B cell (primary cell): ENCODE measurements at regions not wholly inside any gene's neighbourhood (a gene's known extent, or its start where the extent isn't known, plus 50 kb on each side); places are given as distances from the start of the nearest gene placed in this dataset.
"Not testable (repeated sequence)": the region's sequence is repeated elsewhere in the genome, so short reads cannot be mapped to it uniquely, and the experiment has no call there.

Experiments
- ATAC-seq: fragments of 200-7000 bp; cut with Tn5 transposase; one replicate; pipeline ENCODE4 v1.10.0; 2021; ENCODE audit warnings: low read depth, mild to moderate bottlenecking, moderate number of reproducible peaks, moderate library complexity
- CTCF ChIA-PET: fragments of 350-600 bp; sonication (Branson Sonifier 250); formaldehyde crosslinking; loops from one replicate; lab custom pipeline; 2021; ENCODE audit warnings: antibody characterized with exemption, inconsistent platforms; lab: Charles Lee
- POLR2A ChIA-PET: fragments of 350-600 bp; sonication (Branson Sonifier 250); formaldehyde crosslinking; loops from one replicate; lab custom pipeline; 2021; ENCODE audit warnings: antibody characterized with exemption; lab: Charles Lee
- DNase-seq: peaks from one replicate; pipeline ENCODE4 v3.0.0; 2013
- H2AFZ ChIP-seq: 2 replicates; pipeline ENCODE4 v1.6.1; 2012; ENCODE audit warnings: mild to moderate bottlenecking, low read depth, low read length; ENCODE audit not compliant: insufficient read depth, poor library complexity, severe bottlenecking
- H3K27ac ChIP-seq, 2 donors: 1 replicate in 1 of 2; 2 replicates in 1 of 2; pipeline ENCODE4 v1.5.1; 2012 to 2013; ENCODE audit warnings: low read length in 2 of 2, mild to moderate bottlenecking in 2 of 2, moderate library complexity in 1 of 2
- H3K27me3 ChIP-seq, 4 experiments: fragments of 200-600 bp in 1 of 4; sonication (generic) in 1 of 4; replicated peaks in 1 of 4; 1 replicate in 2 of 4; 2 replicates in 2 of 4; pipeline versions ENCODE4 v1.6.1 to v1.7.0; 2013 to 2016; ENCODE audit warnings: low read length in 3 of 4, mild to moderate bottlenecking in 2 of 4, mixed read lengths in 1 of 4, moderate library complexity in 1 of 4; ENCODE audit not compliant: insufficient read depth in 4 of 4, control insufficient read depth in 3 of 4; ENCODE audit errors: control extremely low read depth in 1 of 4
- H3K36me3 ChIP-seq, 2 experiments: replicated peaks in 1 of 2; 1 replicate in 1 of 2; 2 replicates in 1 of 2; pipeline versions ENCODE4 v1.6.1 to v1.7.1; 2013; ENCODE audit warnings: low read length in 1 of 2; ENCODE audit not compliant: insufficient read depth in 2 of 2, control insufficient read depth in 1 of 2; ENCODE audit errors: control extremely low read depth in 1 of 2, extremely low read depth in 1 of 2
- H3K4me1 ChIP-seq, 2 donors: fragments of 200-600 bp in 1 of 2; sonication (generic) in 1 of 2; 1 replicate in 1 of 2; 2 replicates in 1 of 2; pipeline versions ENCODE4 v1.5.1 to v1.6.1; 2013 to 2017; ENCODE audit warnings: low read length in 2 of 2; ENCODE audit not compliant: control insufficient read depth in 2 of 2, insufficient read depth in 2 of 2
- H3K4me2 ChIP-seq: replicated peaks from 2 replicates; pipeline ENCODE3; 2012; ENCODE audit warnings: mild to moderate bottlenecking, low read depth, low read length; ENCODE audit not compliant: poor library complexity, severe bottlenecking
- H3K4me3 ChIP-seq, 5 experiments: fragments of 200-600 bp in 1 of 5; sonication (generic) in 1 of 5; 1 replicate in 3 of 5; 2 replicates in 2 of 5; pipeline versions ENCODE4 v1.5.1 to v1.7.0; 2011 to 2016; ENCODE audit warnings: low read length in 4 of 5, mild to moderate bottlenecking in 4 of 5, low read depth in 2 of 5, control low read depth in 1 of 5, moderate library complexity in 1 of 5; ENCODE audit not compliant: insufficient read depth in 1 of 5; ENCODE audit errors: control extremely low read depth in 1 of 5, extremely low read depth in 1 of 5
- H3K79me2 ChIP-seq: fragments of 200-600 bp; sonication (generic); one replicate; pipeline ENCODE4 v1.6.0; 2016; ENCODE audit warnings: low read length; ENCODE audit not compliant: control insufficient read depth, insufficient read depth
- H3K9ac ChIP-seq: fragments of 200-600 bp; sonication (generic); 2 replicates; pipeline ENCODE4 v1.6.1; 2017; ENCODE audit warnings: mild to moderate bottlenecking, low read length, moderate library complexity
- H3K9me3 ChIP-seq, 3 donors: one replicate each; pipeline versions ENCODE4 v1.6.1 to v1.7.1; 2013; ENCODE audit warnings: low read length in 2 of 3; ENCODE audit not compliant: control insufficient read depth in 2 of 3, insufficient read depth in 1 of 3; ENCODE audit errors: control extremely low read depth in 1 of 3
- H4K20me1 ChIP-seq: 2 replicates; pipeline ENCODE4 v1.6.0; 2012; ENCODE audit warnings: mild to moderate bottlenecking, low read length; ENCODE audit not compliant: insufficient read depth, control insufficient read depth, poor library complexity, severe bottlenecking
- H3K27ac Mint-ChIP-seq: one replicate; pipeline ENCODE4 v1.8.0; 2021; ENCODE audit warnings: mixed read lengths
- H3K27me3 Mint-ChIP-seq: one replicate; pipeline ENCODE4 v1.8.0; 2021; ENCODE audit warnings: mixed read lengths
- H3K4me1 Mint-ChIP-seq: one replicate; pipeline ENCODE4 v1.8.0; 2021; ENCODE audit warnings: mixed read lengths
- H3K4me3 Mint-ChIP-seq: one replicate; pipeline ENCODE4 v1.8.0; 2021; ENCODE audit warnings: mixed read lengths
- H3K9me3 Mint-ChIP-seq: one replicate; pipeline ENCODE4 v1.8.0; 2022; ENCODE audit warnings: mixed read lengths; ENCODE audit not compliant: insufficient read depth
- EZH2 ChIP-seq: IDR thresholded peaks from 2 replicates; pipeline ENCODE4 v1.6.1; 2012; ENCODE audit warnings: borderline replicate concordance, low read depth, mild to moderate bottlenecking, moderate library complexity, low read length; ENCODE audit not compliant: insufficient read depth, poor library complexity, severe bottlenecking
- WGBS: methylation state at CpG from one replicate; pipeline ENCODE4 v1.1.5; 2013; ENCODE audit warnings: missing lambda C conversion rate; ENCODE audit not compliant: insufficient coverage; 5-methylcytosine and 5-hydroxymethylcytosine counted together
- intact Hi-C: fragments of 100-400 bp; cut with micrococcal nuclease; formaldehyde crosslinking; loops from one replicate; pipeline ENCODE4 v1.10.0; 2022
- TF ChIP-seq, protein P1 (sequence below): fragments of 200-600 bp; IDR thresholded peaks from one replicate; pipeline ENCODE4 v1.8.0; 2022; ENCODE audit warnings: antibody characterized with exemption, mild to moderate bottlenecking

DNA sequence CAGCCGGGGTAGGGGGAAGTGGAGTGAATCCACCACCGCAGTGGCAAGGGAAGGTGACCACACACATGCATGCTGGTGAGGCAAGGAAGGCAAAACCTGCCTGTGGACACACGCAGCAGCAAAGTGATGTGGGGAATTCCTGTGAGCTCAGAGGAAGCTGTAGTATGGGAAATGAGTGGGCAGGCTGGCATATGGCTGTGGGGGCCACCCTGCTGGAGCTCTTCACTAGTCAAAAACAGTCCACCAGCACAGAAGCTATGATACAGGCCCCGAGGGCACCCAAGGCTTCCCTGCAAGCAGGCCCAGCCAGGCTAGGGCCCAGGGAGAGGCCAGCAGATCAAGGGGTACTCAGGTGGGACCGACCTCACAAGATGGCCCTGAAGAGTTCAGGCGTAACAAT lies 239.1 kb downstream of the CHM start:
- intact Hi-C loops: no loop called here
- H3K27me3 ChIP-seq: no peaks in the 10 kb centered on the region
- no peaks in the 10 kb centered on the region for H4K20me1 ChIP-seq
- H3K4me3 Mint-ChIP-seq: no peak overlapping the region
- no peak overlapping the region for H3K9ac ChIP-seq
- CTCF ChIA-PET: no interaction called here
- DNase-seq (no peak), ATAC-seq (no peak)
- H3K4me1 ChIP-seq: no peaks in the 10 kb centered on the region
- WGBS: 100% methylated on average over 1 of the region's 6 CpGs
- no peak for TF ChIP-seq EZH2
- TF ChIP-seq, protein P1, sequence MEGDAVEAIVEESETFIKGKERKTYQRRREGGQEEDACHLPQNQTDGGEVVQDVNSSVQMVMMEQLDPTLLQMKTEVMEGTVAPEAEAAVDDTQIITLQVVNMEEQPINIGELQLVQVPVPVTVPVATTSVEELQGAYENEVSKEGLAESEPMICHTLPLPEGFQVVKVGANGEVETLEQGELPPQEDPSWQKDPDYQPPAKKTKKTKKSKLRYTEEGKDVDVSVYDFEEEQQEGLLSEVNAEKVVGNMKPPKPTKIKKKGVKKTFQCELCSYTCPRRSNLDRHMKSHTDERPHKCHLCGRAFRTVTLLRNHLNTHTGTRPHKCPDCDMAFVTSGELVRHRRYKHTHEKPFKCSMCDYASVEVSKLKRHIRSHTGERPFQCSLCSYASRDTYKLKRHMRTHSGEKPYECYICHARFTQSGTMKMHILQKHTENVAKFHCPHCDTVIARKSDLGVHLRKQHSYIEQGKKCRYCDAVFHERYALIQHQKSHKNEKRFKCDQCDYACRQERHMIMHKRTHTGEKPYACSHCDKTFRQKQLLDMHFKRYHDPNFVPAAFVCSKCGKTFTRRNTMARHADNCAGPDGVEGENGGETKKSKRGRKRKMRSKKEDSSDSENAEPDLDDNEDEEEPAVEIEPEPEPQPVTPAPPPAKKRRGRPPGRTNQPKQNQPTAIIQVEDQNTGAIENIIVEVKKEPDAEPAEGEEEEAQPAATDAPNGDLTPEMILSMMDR: no peak
- H3K4me2 ChIP-seq: no peak overlapping the region
- H3K27ac ChIP-seq: no peak overlapping the region
- H3K27ac Mint-ChIP-seq: no peak overlapping the region
- H3K9me3 ChIP-seq: peaks cover 0 to 15% (median 11%) of the 10 kb centered on the region in 3 donors
- H3K79me2 ChIP-seq: no peaks in the 10 kb centered on the region
- POLR2A ChIA-PET: no interaction called here
- H3K4me3 ChIP-seq: no peak overlapping the region
- peaks cover 6% of the 10 kb centered on the region for H3K9me3 Mint-ChIP-seq
- H3K4me1 Mint-ChIP-seq: no peaks in the 10 kb centered on the region
- no peaks in the 10 kb centered on the region for H3K27me3 Mint-ChIP-seq
- H2AFZ ChIP-seq: no peak overlapping the region
- H3K36me3 ChIP-seq: no peaks in the 10 kb centered on the region

GRCh38 chrX:85772391-85772790 lies 275.0 kb downstream of the CHM start:
- H3K27ac Mint-ChIP-seq, H3K9ac ChIP-seq, H3K79me2 ChIP-seq, H3K9me3 ChIP-seq, H3K4me1 ChIP-seq, H3K4me3 ChIP-seq, H3K4me2 ChIP-seq, H3K36me3 ChIP-seq, POLR2A ChIA-PET, H3K27me3 Mint-ChIP-seq, DNase-seq, H3K4me3 Mint-ChIP-seq, CTCF ChIA-PET, intact Hi-C loops, H4K20me1 ChIP-seq, H2AFZ ChIP-seq, H3K27ac ChIP-seq, H3K9me3 Mint-ChIP-seq, H3K27me3 ChIP-seq, ATAC-seq, H3K4me1 Mint-ChIP-seq: not testable (repeated sequence)
- WGBS: 94% methylated on average over 7 of the region's 8 CpGs
